Stimulated activated CD8-positive, alpha-beta memory T cell treated with anti-CD3 and anti-CD28 coated beads, Interleukin-12 subunit alpha, Interleukin-12 subunit beta, amount 100 ng/mL, for 24 hours (primary cell): ENCODE measurements at regions not wholly inside any gene's neighbourhood (a gene's known extent, or its start where the extent isn't known, plus 50 kb on each side); places are given as distances from the start of the nearest gene placed in this dataset.

Source experiments
- DNase-seq: peaks from one replicate; pipeline ENCODE4 v3.0.0-alpha.2; 2020; ENCODE audit errors: extremely low read depth

DNA sequence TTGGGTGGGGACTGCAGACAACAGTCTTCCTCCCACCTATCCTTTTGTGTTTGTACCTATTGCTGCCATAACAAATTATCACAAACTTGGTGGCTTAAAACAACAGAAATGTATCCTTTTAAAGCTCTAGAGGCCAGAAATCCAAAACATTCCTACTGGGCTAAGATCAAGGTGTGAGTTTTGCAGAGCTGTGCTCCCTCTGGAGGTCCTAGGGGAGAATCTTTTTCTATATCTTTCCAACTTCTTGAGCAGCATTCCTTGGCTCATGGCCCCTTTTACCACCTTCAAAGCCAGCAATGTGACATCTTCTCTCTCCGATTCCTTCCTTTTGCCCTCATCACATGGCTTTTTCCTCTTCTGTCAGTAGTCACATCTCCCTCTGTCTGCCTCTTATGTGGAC lies 190.6 kb downstream of the TTC8 start:
- DNase-seq = no peak

DNA sequence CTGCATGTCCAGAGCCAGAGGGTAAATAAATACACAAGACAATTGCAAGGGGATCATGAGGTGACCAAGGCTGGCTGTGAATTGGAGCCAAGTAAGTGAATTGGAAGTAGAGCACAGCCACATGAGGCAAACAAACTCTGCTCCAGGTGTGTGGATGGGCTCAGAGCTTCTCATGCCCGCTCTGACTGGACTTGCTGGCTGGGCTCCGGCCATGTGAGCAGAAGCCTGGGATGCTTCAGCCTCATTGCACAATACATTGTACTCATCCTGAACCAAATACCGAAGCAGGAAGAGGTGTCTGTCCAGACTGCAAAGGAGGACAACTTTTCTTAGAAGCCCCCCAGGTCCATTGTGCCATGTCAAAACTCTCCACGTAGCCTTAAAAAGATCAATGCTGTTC lies 193.0 kb downstream of the TTC8 start:
- DNase-seq = no peak

DNA sequence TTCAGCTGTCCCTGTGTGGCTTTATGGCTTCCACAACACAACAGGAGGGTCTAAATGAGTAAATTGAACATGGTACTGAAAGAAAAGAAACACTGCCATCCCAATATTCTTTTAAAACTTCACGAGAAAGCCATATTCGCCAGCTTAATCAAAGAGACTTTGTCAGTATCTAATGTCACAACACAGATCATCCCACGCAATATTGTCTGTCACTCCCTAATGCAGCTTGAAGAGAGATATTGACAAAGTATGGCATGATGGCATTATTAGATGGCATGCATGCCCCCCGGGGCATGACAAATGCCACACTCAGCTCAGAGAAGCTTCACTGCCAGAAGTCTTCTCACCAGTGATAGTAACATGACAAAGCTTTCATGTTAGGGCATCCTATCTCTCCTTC lies 197.8 kb downstream of the TTC8 start:
- no peak for DNase-seq

DNA sequence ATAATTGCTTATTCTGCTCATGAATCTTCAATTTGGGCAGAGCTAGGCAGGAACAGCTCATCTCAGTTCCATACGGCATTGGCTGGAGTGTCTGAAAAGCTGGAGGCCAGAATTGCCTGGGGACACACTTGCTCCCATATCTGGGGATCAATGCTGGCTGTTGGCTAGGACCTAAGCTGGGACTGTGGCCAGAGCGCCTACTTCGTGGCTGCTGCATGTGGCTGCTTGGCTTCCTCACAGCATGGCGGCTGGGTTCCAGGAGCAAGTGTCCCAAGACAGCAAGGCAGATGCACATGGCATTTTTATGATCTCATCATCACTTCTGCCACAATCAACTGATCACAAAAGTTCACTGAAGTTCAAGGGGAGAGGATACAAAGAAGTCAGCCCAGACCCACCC lies 200.2 kb downstream of the TTC8 start:
- DNase-seq = no peak

DNA sequence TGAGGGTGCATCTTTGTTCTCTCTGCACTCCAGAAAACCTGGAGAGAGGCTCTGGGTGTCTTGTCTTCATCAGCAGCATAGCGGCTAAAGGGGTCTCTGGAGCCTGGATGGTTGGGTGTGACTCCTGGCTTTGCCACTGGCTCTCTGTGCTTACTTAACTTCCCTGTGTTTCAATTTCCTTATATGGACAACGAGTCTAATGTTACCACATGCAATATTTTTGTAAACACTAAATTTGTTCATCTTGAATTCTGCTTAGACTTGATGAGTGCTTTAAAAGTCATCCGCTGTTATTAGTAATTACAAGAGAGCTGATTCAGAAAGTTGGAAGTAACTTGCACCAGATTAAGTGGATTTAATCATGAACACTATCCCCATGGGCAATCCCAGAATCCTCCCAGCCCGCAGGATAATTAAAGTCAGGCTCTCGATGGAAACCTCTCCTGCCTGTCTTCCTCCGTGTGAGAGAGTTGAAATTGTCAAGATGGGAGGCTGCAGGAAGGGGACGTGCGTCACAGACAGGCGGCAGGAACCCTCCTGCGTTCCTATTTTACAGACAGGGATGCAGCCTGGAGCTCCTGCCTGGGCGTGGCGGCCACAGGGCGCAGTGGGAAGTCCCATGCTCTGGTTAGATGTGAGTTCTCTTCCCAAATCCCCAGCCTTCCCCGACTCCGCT lies 201.2 kb downstream of the TTC8 start:
- DNase-seq = no peak

DNA sequence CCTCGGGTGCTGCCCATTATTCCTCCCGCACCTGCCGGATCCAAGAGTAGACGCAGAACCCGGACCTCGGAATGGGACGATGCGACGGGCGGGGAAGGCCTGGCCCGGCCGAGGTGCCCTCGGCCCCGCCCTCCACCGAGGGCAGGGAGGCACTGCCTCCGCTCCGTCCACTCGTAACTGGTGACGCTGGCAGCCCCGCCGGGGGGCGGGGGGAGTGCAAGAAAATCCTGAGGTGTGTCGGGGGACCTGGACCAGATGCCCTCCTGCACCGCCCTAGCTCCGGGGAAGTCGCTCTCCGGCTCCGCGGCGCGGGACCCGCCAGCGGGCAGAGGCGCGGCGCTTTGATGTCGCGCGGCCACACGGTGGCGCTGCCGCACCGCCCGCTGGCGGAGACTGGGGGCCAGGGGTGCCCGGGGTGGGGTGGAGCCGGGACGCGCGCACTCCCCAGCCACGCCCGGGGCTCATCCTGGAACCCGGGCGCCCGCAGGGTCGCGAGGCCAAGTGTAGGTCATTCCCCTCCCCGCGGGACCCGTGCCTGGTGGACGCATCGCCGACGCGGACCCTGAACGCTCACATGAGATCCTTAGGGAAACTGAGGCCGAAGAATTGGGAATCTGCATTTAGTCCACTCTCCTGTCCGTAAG lies 202.8 kb downstream of the TTC8 start:
- DNase-seq = peak; percentile 22

DNA sequence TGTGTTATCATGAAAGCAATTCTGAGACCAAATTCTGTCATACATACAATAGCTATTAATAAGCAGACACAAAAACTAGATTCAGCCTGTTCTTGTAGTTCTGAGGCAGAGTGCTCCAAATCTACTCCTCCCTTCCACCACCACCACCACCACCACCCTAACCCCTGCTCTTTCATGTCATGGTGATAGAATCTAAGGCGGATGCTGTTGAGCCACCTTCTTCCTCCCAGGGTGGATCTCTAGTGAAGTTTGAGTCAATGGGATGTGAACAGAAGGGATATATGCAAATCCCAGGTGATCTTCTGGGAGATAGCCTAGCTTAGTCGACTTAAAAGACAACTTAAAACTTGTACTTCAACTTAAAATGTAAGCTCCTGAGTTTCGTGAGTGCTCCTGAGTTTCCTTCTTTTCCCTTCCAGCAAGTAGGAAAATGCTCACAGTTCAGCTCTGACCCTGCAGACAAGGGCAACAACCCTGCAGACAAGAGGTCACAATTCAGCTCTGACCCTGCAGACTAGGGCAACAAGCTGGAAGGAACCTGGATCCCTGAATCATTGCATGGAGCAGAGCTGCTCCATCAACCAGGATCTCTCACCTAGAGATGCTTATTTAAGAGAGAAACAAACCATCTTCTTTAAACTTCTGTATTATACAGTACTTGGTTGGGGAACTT lies 204.1 kb downstream of the TTC8 start:
- no peak for DNase-seq

DNA sequence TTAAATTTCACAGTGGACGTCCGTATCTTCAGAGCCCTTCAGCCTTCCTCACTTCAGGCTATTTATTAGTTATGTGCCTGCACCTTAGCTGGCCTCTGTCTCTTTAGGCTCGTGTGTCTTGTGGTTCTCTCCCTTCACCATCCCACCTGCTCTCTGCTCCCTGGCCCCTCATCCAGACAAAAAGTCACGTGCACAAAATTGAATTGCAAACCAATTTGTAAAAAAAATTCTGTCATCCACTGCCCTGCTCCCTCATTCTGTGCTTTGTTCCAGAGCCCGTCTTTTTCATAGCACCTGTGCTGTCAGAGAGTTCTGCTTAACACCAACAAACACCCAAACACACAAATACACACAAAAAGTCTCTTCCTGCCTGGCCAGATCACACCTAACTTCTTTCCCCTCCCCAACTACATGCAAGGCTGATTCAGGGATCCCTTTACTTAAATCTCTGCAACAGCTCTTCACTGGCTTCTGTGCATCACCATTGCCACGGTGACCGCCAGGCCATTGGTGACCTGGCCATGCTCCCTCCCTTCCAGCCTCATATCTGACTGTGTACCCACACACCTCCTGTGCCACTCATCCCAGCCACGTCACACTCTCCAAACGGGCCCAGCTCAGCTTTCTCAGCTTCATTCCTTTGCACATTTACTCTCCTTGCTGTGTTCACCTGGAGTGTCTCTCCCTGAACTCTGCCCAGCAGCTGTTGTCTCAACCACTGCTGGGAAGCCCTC lies 205.7 kb downstream of the TTC8 start:
- DNase-seq = no peak

DNA sequence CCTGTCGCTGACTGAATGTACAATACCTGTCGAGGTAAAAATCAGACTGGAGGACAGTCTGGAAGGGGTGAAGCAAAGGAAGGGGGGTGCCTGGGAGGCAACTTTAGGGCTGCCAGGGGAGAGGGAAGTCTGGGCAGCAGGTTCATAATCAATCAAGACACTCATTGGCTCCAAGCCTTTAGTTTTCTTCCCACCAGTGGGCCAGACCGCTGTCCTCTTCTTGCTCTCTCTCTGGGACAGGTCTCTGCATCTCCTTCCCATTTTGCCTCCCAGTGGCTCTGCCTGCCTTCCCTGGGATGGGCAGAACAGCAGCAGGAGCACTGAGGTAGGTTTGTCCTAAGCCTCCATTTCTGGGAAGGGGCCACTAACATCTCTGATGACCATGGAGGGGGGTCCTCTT lies 206.5 kb downstream of the TTC8 start:
- no peak for DNase-seq

DNA sequence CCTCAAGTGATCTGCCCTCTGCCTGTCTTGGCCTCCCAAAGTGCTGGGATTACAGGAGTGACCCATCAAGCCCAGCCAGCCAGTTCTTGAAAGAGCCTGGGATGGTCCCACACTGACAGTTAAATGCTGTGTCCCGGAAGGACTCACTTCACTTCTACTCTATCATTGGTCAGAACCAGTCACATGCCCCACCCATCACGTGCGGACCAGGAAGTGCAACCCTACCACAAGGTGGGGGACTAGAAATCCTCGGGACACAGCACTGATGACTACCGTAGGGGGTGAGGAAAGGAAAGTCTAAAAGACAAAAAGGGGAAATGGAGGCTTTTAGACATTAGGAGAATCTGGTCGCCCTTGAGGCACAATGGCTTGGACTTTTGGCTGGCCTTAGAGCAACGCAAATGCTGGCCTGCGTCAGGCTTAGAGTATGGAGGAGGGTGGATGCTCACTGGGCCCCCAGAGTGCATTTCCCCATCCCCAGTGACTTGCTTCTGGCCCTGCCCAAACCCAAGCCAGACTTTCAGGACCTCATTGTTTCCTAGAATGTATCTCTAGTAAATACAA lies 207.7 kb downstream of the TTC8 start:
- DNase-seq = no peak

DNA sequence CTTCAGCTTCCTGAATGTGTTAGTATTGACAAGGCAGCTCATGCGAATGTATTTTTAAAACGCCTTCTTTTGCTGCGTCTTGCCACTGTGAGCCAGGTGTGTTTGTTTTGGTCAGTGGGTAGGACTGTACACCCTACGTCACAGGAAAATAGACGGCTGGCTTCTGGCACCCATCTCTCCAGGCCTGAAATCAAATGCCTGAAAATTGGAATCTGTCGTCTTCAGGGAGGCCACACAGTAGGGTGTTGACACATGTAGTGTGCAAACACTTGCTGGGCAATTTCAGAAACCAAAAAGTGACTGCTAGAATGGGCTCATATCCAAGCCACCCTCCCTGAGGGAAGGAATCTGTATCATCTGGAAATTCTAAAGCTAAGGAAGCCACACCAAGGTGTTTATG lies 209.3 kb downstream of the TTC8 start:
- no peak for DNase-seq

DNA sequence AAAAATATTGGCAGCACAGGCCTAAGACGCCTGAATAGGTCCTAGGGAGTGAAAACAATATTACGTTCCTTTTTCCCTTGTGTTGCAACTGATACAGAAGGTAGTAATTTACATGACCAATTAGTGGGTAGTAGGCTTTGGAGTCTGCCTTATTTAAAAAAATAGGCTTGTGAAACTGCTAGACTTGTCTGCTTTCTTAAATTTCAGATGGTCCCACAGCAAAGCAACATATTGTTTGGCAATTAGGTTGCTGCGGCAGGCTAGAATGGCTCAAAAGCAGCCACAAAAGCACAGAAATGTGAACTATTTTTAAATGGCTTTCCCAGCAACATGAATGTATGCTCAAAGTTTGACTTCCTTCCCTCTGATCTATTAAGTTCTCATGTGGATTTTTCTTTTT lies 211.9 kb downstream of the TTC8 start:
- no peak for DNase-seq

DNA sequence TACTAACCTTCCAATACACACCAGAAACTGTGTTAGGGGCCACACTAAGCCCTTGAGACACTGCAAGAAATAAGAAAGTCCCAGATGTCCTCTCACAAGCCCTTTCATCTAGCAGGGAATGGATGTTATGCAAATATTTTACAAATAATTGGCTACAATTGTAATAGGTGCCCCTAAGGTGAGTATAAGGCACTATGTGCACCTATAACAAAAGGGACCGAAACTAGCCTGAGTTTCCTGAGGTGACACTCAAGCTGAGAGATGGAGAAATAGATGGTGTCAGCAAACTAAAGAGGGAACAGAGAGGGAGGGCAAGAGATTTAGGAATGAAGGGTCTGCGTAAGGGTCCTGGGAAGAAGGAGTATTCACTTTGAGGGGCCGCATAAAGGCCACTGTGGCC lies 212.6 kb downstream of the TTC8 start:
- DNase-seq = no peak

DNA sequence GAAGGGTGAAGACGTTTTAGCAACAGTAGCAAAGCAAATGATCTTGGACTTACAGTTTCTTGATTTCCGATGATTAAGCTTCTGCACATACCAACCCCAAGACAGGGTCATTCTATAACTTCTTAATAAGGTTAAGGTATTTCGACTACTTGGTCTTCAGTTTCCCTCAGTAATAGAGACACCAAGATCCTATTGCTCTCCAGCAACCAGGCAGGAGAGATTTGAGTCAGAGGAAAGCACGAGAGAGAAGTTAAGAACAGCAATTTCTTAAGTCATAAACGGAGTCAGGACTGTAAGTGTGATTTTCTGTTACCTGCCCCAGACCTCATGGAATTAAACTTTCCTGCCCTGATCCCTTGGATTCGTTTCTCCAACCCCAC lies 215.6 kb downstream of the TTC8 start:
- DNase-seq = no peak

DNA sequence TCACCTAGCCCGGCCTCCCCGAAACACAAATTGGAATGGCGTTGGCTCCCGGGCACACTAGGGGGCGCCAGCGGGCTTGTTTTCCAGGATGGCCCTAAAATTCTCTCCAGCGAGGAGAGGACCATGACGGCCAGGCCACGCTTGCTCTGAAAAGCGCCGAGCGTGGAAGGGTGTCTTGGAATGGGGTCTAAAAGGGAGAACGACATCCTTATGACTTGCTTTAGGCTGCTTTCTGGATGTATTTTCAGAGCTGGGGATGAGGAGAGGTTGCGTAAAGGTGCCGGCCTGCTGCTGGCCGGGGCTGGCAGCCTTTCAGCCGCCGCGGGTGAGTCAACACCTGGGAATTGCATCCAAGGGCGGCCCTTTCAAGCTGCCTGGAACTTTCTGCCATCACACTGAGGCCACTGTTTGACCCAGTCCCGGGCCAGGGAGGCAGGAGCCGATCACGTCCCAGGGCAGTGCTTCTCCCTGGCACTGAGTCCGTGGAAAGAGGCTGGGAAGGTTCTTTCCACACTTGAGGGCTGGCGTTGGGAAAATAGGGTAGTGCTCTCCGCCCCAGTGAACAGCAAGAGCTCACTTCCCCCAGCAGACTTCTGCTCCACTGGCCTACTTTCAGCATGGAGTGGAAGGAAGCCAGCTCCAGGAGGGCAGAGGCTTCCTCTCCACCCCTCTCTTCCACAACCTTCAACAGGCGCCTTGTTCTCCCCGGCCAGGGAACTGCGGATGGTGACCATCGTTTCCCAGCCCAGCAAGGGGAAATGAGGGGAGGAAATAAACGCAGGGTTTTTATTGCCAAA lies 216.2 kb downstream of the TTC8 start:
- peak; percentile 57 for DNase-seq

DNA sequence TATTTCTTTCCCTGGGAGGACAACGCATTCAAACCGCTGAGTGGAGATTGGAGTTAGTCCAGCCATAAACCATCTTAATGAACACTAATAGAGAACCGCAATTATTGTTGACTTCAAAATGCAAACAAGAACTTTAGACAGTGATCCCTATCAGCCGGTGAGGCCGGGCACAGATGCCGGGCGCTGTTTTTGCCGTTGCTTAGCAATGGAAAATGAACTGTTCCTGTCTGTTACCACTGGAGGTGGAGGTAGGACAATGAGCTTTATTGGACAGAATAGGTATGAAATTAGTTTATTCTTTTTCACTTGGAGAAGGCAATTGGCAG lies 216.8 kb downstream of the TTC8 start:
- no peak for DNase-seq

DNA sequence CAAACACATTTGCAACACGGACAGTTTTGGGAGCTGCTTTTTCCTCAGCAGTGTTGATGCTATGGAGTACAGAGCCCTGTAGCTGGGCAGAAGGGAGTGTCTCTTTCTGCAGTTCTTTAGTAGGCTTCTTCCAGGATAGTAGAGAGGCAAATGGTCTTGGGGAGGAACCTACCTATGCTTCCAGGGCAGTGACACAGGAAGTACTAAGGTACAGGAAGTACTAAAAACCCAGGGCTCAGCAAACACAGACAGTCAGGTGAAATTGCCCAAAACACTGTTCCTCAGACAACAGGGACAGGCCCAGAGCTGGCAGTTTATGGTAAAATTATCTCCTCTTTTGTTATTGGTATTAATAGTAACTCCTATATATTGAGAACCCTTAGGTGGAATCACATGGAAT lies 217.6 kb downstream of the TTC8 start:
- DNase-seq = no peak

DNA sequence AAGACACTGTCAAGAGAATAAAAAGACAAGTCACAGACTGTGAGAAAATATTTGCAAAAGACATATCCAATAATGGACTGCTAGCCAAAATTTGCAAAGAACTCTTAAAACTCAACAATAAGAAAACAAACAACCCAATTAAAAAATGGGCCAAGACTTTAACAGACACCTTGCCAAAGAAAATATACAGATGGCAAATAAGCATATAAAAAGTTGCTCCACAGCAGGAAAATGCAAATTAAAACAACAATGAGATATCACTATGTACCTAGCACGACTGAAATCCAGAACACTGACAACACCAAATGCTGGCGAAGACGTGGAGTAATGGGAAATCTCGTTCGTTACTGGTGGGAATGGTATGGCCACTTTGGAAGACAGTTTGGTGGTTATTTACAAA lies 228.9 kb downstream of the TTC8 start:
- no peak for DNase-seq

DNA sequence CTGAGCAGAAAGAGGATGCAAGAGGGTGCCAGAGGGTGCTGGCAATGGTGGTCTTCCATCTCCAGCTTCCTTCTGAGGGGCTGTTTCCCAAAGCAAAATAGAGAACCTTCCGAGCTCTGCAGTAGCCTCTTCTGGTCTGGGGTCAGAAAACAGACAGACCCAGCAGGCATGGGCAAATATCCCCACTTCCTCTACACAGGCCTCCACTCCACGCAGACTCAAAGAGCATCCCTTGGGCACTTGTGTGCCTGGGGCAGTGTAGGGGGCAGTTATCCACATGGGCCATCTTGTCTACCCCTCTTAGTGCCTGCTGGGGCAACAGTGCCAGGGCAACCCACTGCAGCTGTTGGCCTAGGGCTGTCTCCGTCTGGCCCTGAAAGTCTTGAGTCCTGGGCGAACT lies 231.9 kb downstream of the TTC8 start:
- no peak for DNase-seq

DNA sequence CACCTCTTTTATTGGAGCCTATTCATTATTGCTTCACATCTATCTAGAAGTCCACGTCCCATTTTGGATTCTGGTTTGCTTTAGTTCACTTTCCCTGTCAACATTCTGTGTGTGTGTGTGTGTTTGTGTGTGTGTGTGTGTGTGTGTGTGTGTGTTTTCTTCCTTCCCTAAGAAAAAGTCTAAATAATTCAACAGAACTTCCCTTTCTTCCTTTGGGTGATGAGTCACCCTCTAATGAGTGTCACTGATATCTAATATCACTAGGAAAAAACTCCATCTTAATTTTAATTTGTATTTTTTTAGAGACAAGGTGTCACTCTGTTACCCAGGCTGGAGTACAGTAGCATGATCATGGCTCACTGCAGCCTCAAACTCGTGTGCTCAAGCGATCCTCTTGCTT lies 234.2 kb downstream of the TTC8 start:
- no peak for DNase-seq

DNA sequence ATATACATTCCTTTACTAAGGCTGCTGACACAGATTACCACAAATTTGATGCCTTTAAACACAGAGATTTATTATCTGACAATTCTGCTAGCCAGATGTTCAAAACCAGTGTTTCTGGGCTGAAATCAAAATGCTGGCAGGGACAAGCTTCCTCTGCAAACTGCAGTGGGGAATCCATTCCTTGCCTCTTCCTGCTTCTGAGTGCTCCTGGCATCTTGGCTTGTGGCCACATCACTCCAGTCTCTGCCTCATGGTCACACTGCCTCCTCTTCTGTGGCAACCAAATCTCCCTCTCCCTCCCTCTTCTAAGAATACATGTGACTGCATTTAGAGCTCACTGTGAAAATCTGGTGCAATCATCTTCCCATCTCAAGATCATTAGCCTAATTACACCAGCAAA lies 235.7 kb downstream of the TTC8 start:
- no peak for DNase-seq

DNA sequence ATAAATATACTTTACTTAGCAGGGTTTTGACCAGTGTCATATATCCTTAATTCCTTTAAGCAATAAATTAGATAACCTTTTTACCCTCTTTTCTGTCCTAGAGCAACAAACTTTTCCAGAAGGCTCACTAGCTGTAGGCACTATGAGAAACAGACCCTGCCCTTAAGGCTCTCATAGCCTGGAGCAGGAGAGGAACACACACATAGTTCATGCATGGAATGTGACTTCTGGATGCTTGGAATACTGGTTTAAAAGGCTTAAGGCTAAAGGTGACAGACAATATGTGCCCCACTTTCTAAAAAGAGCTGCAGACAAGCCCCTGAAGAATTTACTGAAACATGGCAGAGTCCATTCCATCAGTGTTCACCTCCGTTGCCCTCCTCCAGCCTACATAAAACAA lies 237.2 kb downstream of the TTC8 start:
- no peak for DNase-seq
